ENCODE measurements at regions not wholly inside any gene's neighbourhood (a gene's known extent, or its start where the extent isn't known, plus 50 kb on each side); places are given as distances from the start of the nearest gene placed in this dataset.
"Not testable (repeated sequence)": the region's sequence is repeated elsewhere in the genome, so short reads cannot be mapped to it uniquely, and the experiment has no call there.

GRCh38 chr7:81845744-81846241 lies 75.9 kb upstream of the HGF start:
- no peaks in the 10 kb centered on the region for H4K20me1 ChIP-seq (ENCODE audit: low read depth)
- no peaks in the 10 kb centered on the region for H3K79me2 ChIP-seq (ENCODE audit: low read depth)
- TF ChIP-seq EZH2 (IDR thresholded peaks at IDR 0.05): no peak
- TF ChIP-seq EZH2phosphoT487 (IDR thresholded peaks at IDR 0.05): no peak
- no peak for TF ChIP-seq CTCF (IDR thresholded peaks at IDR 0.05)
- peaks cover 5% of the 10 kb centered on the region for H3K4me1 Mint-ChIP-seq
- DNase-seq (ENCODE audit: low spot score): no peak
- H3K27ac Mint-ChIP-seq: no peak overlapping the region
- H3K36me3 Mint-ChIP-seq: no peaks in the 10 kb centered on the region
- H3K9me3 ChIP-seq (ENCODE audit: low read depth): no peaks in the 10 kb centered on the region
- H3K4me3 ChIP-seq: no peak overlapping the region
- no peak overlapping the region for H3K9ac ChIP-seq
- peaks cover 15% of the 10 kb centered on the region for H3K4me1 ChIP-seq
- no peaks in the 10 kb centered on the region for H3F3A ChIP-seq (ENCODE audit: low read depth)
- H3K9me3 Mint-ChIP-seq: no peaks in the 10 kb centered on the region
- no peak overlapping the region for H3K27ac ChIP-seq
- H3K27me3 Mint-ChIP-seq (ENCODE audit: insufficient read depth, low read depth): no peaks in the 10 kb centered on the region
- no peaks in the 10 kb centered on the region for H3K36me3 ChIP-seq
- H3K27me3 ChIP-seq: no peaks in the 10 kb centered on the region
- H3K4me2 ChIP-seq: no peak overlapping the region
- no peak overlapping the region for H3K4me3 Mint-ChIP-seq
- H2AFZ ChIP-seq (replicated peaks): no peak overlapping the region

GRCh38 chr7:81843657-81844056 lies 73.8 kb upstream of the HGF start:
- H3K27ac ChIP-seq; H2AFZ ChIP-seq (replicated peaks); H3K36me3 ChIP-seq; DNase-seq (ENCODE audit: low spot score); H3K27ac Mint-ChIP-seq; H3K4me2 ChIP-seq; H3K9me3 Mint-ChIP-seq; H3F3A ChIP-seq (ENCODE audit: low read depth); H3K9ac ChIP-seq; H3K79me2 ChIP-seq (ENCODE audit: low read depth); H4K20me1 ChIP-seq (ENCODE audit: low read depth); H3K4me1 Mint-ChIP-seq; H3K4me3 Mint-ChIP-seq; H3K36me3 Mint-ChIP-seq; H3K4me3 ChIP-seq; H3K27me3 Mint-ChIP-seq (ENCODE audit: insufficient read depth, low read depth); H3K27me3 ChIP-seq; H3K9me3 ChIP-seq (ENCODE audit: low read depth): not testable (repeated sequence)
- H3K4me1 ChIP-seq: peaks cover 15% of the 10 kb centered on the region

- no peaks in the 10 kb centered on the region for H3K79me2 ChIP-seq (ENCODE audit: low read depth)
- no peak overlapping the region for H3K4me3 Mint-ChIP-seq
- peak; percentile 31 for DNase-seq (ENCODE audit: low spot score)
- H3K36me3 Mint-ChIP-seq: no peaks in the 10 kb centered on the region
- H3K4me1 Mint-ChIP-seq: peaks cover 5% of the 10 kb centered on the region
- H3K9me3 ChIP-seq (ENCODE audit: low read depth): no peaks in the 10 kb centered on the region
- H3K4me3 ChIP-seq: no peak overlapping the region
- H3K27ac Mint-ChIP-seq: no peak overlapping the region
- no peak overlapping the region for H3K9ac ChIP-seq
- no peak overlapping the region for H3K27ac ChIP-seq
- TF ChIP-seq EZH2phosphoT487 (IDR thresholded peaks at IDR 0.05) (no peak), EZH2 (IDR thresholded peaks at IDR 0.05) (no peak)
- H3K36me3 ChIP-seq: peaks cover 3% of the 10 kb centered on the region
- H3K27me3 Mint-ChIP-seq (ENCODE audit: insufficient read depth, low read depth): no peaks in the 10 kb centered on the region
- peaks cover 15% of the 10 kb centered on the region for H3K4me1 ChIP-seq
- H3K27me3 ChIP-seq: no peaks in the 10 kb centered on the region
- H3F3A ChIP-seq (ENCODE audit: low read depth): no peaks in the 10 kb centered on the region
- H4K20me1 ChIP-seq (ENCODE audit: low read depth): no peaks in the 10 kb centered on the region
- H3K4me2 ChIP-seq: peak overlapping the region; percentile 23
- H3K9me3 Mint-ChIP-seq: no peaks in the 10 kb centered on the region
- no peak overlapping the region for H2AFZ ChIP-seq (replicated peaks)
Measured at GRCh38 chr7:81842361-81842760, 72.5 kb upstream of the HGF start.

GRCh38 chr7:81839708-81840369 lies 70.0 kb upstream of the HGF start:
- Histone ChIP-seq H3K4me1 (peaks cover 15% of the 10 kb centered on the region), H3K9ac (no peak overlapping the region), H3K4me2 (no peak overlapping the region), H3K79me2 (ENCODE audit: low read depth) (no peaks in the 10 kb centered on the region), H2AFZ (replicated peaks) (no peak overlapping the region), H3K27me3 (no peaks in the 10 kb centered on the region), H3K4me3 (no peak overlapping the region), H3K36me3 (peaks cover 3% of the 10 kb centered on the region), H4K20me1 (ENCODE audit: low read depth) (no peaks in the 10 kb centered on the region), H3F3A (ENCODE audit: low read depth) (no peaks in the 10 kb centered on the region), H3K9me3 (ENCODE audit: low read depth) (no peaks in the 10 kb centered on the region), H3K27ac (no peak overlapping the region)
- Mint-ChIP-seq H3K4me1 (no peaks in the 10 kb centered on the region), H3K9me3 (no peaks in the 10 kb centered on the region), H3K27me3 (ENCODE audit: insufficient read depth, low read depth) (no peaks in the 10 kb centered on the region), H3K36me3 (no peaks in the 10 kb centered on the region), H3K4me3 (no peak overlapping the region), H3K27ac (no peak overlapping the region)
- DNase-seq (ENCODE audit: low spot score): no peak
- TF ChIP-seq CTCF (IDR thresholded peaks at IDR 0.05): no peak
- no peak for TF ChIP-seq EZH2phosphoT487 (IDR thresholded peaks at IDR 0.05)
- TF ChIP-seq EZH2 (IDR thresholded peaks at IDR 0.05): no peak

Measured in neural progenitor cell (in vitro differentiated cells).